Coronary artery (tissue), 2 donors: ENCODE measurements at regions not wholly inside any gene's neighbourhood (a gene's known extent, or its start where the extent isn't known, plus 50 kb on each side); places are given as distances from the start of the nearest gene placed in this dataset.

Source experiments
- DNase-seq: peaks from one replicate; pipeline ENCODE4 v3.0.0-alpha.2; 2017; ENCODE audit warnings: low spot score
- H3K27ac ChIP-seq, 2 donors: fragments of 200-600 bp; sonication (generic); one replicate each; pipeline ENCODE4 v1.5.1; 2016 to 2019
- H3K4me3 ChIP-seq: fragments of 200-600 bp; sonication (generic); 2 replicates; pipeline ENCODE4 v1.5.1; 2016; ENCODE audit warnings: mild to moderate bottlenecking, moderate library complexity
- TF ChIP-seq, protein P1 (sequence below): fragments of 200-600 bp; sonication (generic); IDR thresholded peaks from one replicate; pipeline ENCODE4 v1.5.1; 2019; ENCODE audit warnings: antibody characterized with exemption

- no peak overlapping the region for H3K27ac ChIP-seq
- no peak overlapping the region for H3K4me3 ChIP-seq
- no peak for DNase-seq
- TF ChIP-seq, protein P1, sequence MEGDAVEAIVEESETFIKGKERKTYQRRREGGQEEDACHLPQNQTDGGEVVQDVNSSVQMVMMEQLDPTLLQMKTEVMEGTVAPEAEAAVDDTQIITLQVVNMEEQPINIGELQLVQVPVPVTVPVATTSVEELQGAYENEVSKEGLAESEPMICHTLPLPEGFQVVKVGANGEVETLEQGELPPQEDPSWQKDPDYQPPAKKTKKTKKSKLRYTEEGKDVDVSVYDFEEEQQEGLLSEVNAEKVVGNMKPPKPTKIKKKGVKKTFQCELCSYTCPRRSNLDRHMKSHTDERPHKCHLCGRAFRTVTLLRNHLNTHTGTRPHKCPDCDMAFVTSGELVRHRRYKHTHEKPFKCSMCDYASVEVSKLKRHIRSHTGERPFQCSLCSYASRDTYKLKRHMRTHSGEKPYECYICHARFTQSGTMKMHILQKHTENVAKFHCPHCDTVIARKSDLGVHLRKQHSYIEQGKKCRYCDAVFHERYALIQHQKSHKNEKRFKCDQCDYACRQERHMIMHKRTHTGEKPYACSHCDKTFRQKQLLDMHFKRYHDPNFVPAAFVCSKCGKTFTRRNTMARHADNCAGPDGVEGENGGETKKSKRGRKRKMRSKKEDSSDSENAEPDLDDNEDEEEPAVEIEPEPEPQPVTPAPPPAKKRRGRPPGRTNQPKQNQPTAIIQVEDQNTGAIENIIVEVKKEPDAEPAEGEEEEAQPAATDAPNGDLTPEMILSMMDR = no peak
Measured at GRCh38 chr12:97131220-97131981, 224.3 kb downstream of the NEDD1 start.

- DNase-seq = no peak
- no peak overlapping the region for H3K27ac ChIP-seq
- H3K4me3 ChIP-seq = no peak overlapping the region
- TF ChIP-seq, protein P1 = no peak
Measured at GRCh38 chr12:97132270-97132669, 225.2 kb downstream of the NEDD1 start.

- Histone ChIP-seq H3K27ac (no peak overlapping the region), H3K4me3 (no peak overlapping the region)
- TF ChIP-seq, protein P1 = no peak
- DNase-seq = no peak
Measured at GRCh38 chr12:97134495-97134894, 227.4 kb downstream of the NEDD1 start.

GRCh38 chr12:97140355-97140754 lies 233.3 kb downstream of the NEDD1 start:
- Histone ChIP-seq H3K4me3 (no peak overlapping the region), H3K27ac (no peak overlapping the region)
- TF ChIP-seq, protein P1 = no peak
- DNase-seq = no peak

DNA sequence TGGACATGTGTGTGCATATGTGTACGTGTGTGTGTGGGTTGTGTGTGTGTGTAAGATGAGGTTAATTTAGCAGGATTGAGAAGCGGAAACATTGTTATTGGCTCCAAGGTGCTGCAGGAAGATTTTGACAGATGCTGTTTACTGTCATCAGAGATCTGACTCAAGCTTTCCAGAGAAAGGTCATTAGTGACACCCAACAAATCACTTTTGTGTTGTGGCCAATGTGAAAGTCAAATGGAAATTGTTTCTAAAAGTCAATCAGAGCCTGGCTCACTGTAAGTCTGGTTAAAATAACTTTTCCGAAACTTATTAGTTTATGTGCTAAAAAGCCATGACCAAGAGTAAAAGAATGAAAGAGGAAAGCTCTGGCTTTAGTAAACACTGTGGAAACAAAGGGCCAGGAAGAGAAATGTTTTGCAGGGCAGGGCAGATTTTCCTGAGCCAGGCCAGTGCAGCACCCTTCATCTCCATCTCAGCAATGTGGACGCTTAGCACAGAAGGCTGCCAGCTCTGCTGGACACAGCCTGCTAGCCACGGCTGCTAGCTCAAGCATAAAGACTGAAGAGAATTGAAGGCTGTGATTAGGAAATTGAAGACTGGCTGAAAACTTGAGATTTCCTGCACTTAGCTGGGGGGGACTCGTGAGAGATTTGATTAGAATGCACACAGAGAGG lies 235.8 kb downstream of the NEDD1 start:
- DNase-seq = no peak
- Histone ChIP-seq H3K27ac (no peak overlapping the region), H3K4me3 (no peak overlapping the region)
- TF ChIP-seq, protein P1 = no peak

GRCh38 chr12:97148941-97149559 lies 242.0 kb downstream of the NEDD1 start:
- Histone ChIP-seq H3K27ac (no peak overlapping the region), H3K4me3 (no peak overlapping the region)
- no peak for DNase-seq
- TF ChIP-seq, protein P1 = no peak
